ENCODE measurements at regions not wholly inside any gene's neighbourhood (a gene's known extent, or its start where the extent isn't known, plus 50 kb on each side); places are given as distances from the start of the nearest gene placed in this dataset.

- H3K27me3 Mint-ChIP-seq (ENCODE audit: insufficient read depth): peaks cover 5% of the 10 kb centered on the region
- DNase-seq (ENCODE audit: low spot score): no peak
- H3K27ac Mint-ChIP-seq: no peak overlapping the region
- no peaks in the 10 kb centered on the region for H3K4me1 Mint-ChIP-seq (ENCODE audit: low read depth)
- no peak overlapping the region for H3K4me3 Mint-ChIP-seq
- no peaks in the 10 kb centered on the region for H3K36me3 Mint-ChIP-seq (ENCODE audit: low read depth)
- intact Hi-C loops (cut with micrococcal nuclease): no loop called here
- H3K9me3 Mint-ChIP-seq: no peaks in the 10 kb centered on the region
Observed at GRCh38 chr21:35635994-35636393, 424.3 kb downstream of the SETD4 start.

GRCh38 chr21:35635261-35635660 is 425.1 kb downstream of the SETD4 start:
- H3K27me3 Mint-ChIP-seq (ENCODE audit: insufficient read depth): peaks cover 5% of the 10 kb centered on the region
- no peak overlapping the region for H3K4me3 Mint-ChIP-seq
- no peak overlapping the region for H3K27ac Mint-ChIP-seq
- no peaks in the 10 kb centered on the region for H3K36me3 Mint-ChIP-seq (ENCODE audit: low read depth)
- DNase-seq (ENCODE audit: low spot score): no peak
- no peaks in the 10 kb centered on the region for H3K4me1 Mint-ChIP-seq (ENCODE audit: low read depth)
- intact Hi-C loops (cut with micrococcal nuclease): no loop called here
- H3K9me3 Mint-ChIP-seq: no peaks in the 10 kb centered on the region

- no peak for DNase-seq (ENCODE audit: low spot score)
- Mint-ChIP-seq H3K4me1 (ENCODE audit: low read depth) (no peaks in the 10 kb centered on the region), H3K27me3 (ENCODE audit: insufficient read depth) (peaks cover 8% of the 10 kb centered on the region), H3K36me3 (ENCODE audit: low read depth) (no peaks in the 10 kb centered on the region), H3K4me3 (no peak overlapping the region), H3K27ac (no peak overlapping the region), H3K9me3 (no peaks in the 10 kb centered on the region)
- intact Hi-C loops (cut with micrococcal nuclease): no loop called here
Observed at GRCh38 chr21:35633501-35633900, 426.8 kb downstream of the SETD4 start.

- intact Hi-C loops (cut with micrococcal nuclease): no loop called here
- no peak overlapping the region for H3K27ac Mint-ChIP-seq
Observed at GRCh38 chr21:35632711-35633110, 427.6 kb downstream of the SETD4 start.

DNA sequence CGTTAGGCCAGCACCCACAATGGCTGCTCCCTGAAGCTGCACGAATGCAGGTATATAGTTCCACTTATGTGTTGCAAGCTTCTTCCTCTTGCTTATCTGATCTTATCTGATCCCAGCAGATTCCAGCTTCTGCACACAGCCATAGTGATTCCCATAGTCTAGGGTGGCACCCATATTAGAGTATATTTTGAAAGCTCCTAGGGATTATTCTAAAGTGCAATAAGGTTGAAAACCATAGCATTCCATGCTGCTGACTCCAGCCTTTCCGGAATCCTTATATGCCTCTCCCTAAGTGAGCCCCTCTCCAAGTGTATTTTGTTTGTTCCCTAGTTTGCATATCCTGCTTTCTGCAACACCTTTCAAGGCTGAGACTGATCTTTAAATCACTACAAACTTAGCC is 432.0 kb downstream of the SETD4 start:
- intact Hi-C loops (cut with micrococcal nuclease): no loop called here
- H3K27me3 Mint-ChIP-seq (ENCODE audit: insufficient read depth): peaks cover 12% of the 10 kb centered on the region
- no peaks in the 10 kb centered on the region for H3K9me3 Mint-ChIP-seq
- no peaks in the 10 kb centered on the region for H3K36me3 Mint-ChIP-seq (ENCODE audit: low read depth)
- no peak overlapping the region for H3K27ac Mint-ChIP-seq
- no peak for DNase-seq (ENCODE audit: low spot score)
- H3K4me3 Mint-ChIP-seq: no peak overlapping the region
- H3K4me1 Mint-ChIP-seq (ENCODE audit: low read depth): no peaks in the 10 kb centered on the region

More at GRCh38 chr21:35632711-35633110, 427.6 kb downstream of the SETD4 start:
- DNase-seq (ENCODE audit: low spot score): no peak
- Mint-ChIP-seq H3K27me3 (ENCODE audit: insufficient read depth) (peaks cover 8% of the 10 kb centered on the region), H3K4me3 (no peak overlapping the region), H3K36me3 (ENCODE audit: low read depth) (no peaks in the 10 kb centered on the region), H3K4me1 (ENCODE audit: low read depth) (no peaks in the 10 kb centered on the region), H3K9me3 (no peaks in the 10 kb centered on the region)

DNA sequence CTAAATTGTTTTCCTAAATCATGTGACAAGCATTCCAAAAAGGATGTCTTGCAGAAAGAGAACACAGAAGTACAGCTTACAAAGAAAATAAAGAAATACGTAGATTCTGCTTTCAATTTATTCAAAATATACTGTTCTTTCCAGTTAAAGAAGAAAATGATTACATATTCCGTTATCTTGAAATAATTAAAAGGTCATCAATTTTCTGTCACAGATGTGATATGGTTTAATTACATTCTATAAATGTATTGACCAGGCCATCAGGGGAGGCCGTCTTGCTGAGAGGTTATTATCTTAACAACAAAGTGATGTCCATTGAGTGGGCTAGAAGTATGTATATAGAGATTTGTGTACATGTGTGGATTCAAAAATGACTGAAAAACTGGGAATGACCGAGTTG is 432.9 kb downstream of the SETD4 start:
- Mint-ChIP-seq H3K9me3 (no peaks in the 10 kb centered on the region), H3K27me3 (ENCODE audit: insufficient read depth) (peaks cover 12% of the 10 kb centered on the region), H3K4me3 (no peak overlapping the region), H3K36me3 (ENCODE audit: low read depth) (no peaks in the 10 kb centered on the region), H3K4me1 (ENCODE audit: low read depth) (no peaks in the 10 kb centered on the region), H3K27ac (no peak overlapping the region)
- intact Hi-C loops (cut with micrococcal nuclease): no loop called here
- DNase-seq (ENCODE audit: low spot score): no peak

GRCh38 chr21:35625576-35625975 is 434.8 kb downstream of the SETD4 start:
- no peak overlapping the region for H3K4me3 Mint-ChIP-seq
- no peak overlapping the region for H3K27ac Mint-ChIP-seq
- no peaks in the 10 kb centered on the region for H3K9me3 Mint-ChIP-seq
- no peak for DNase-seq (ENCODE audit: low spot score)
- intact Hi-C loops (cut with micrococcal nuclease): no loop called here
- peaks cover 13% of the 10 kb centered on the region for H3K27me3 Mint-ChIP-seq (ENCODE audit: insufficient read depth)
- no peaks in the 10 kb centered on the region for H3K4me1 Mint-ChIP-seq (ENCODE audit: low read depth)
- no peaks in the 10 kb centered on the region for H3K36me3 Mint-ChIP-seq (ENCODE audit: low read depth)

- Mint-ChIP-seq H3K36me3 (ENCODE audit: low read depth) (no peaks in the 10 kb centered on the region), H3K27me3 (ENCODE audit: insufficient read depth) (peaks cover 13% of the 10 kb centered on the region), H3K27ac (no peak overlapping the region), H3K9me3 (no peaks in the 10 kb centered on the region), H3K4me1 (ENCODE audit: low read depth) (no peaks in the 10 kb centered on the region), H3K4me3 (no peak overlapping the region)
- DNase-seq (ENCODE audit: low spot score): no peak
- intact Hi-C loops (cut with micrococcal nuclease): no loop called here
Observed at GRCh38 chr21:35624901-35625300, 435.4 kb downstream of the SETD4 start.

- no peak overlapping the region for H3K4me3 Mint-ChIP-seq
- intact Hi-C loops (cut with micrococcal nuclease): no loop called here
- H3K36me3 Mint-ChIP-seq (ENCODE audit: low read depth): no peaks in the 10 kb centered on the region
- no peaks in the 10 kb centered on the region for H3K9me3 Mint-ChIP-seq
- peaks cover 10% of the 10 kb centered on the region for H3K27me3 Mint-ChIP-seq (ENCODE audit: insufficient read depth)
- no peak for DNase-seq (ENCODE audit: low spot score)
- H3K27ac Mint-ChIP-seq: no peak overlapping the region
- peaks cover 7% of the 10 kb centered on the region for H3K4me1 Mint-ChIP-seq (ENCODE audit: low read depth)
Observed at GRCh38 chr21:35622612-35623011, 437.7 kb downstream of the SETD4 start.

- H3K27me3 Mint-ChIP-seq (ENCODE audit: insufficient read depth): peaks cover 10% of the 10 kb centered on the region
Observed at GRCh38 chr21:35619184-35619583, 441.1 kb downstream of the SETD4 start.

GRCh38 chr21:35617491-35617890 is 442.8 kb downstream of the SETD4 start:
- no peak for DNase-seq (ENCODE audit: low spot score)
- H3K9me3 Mint-ChIP-seq: no peaks in the 10 kb centered on the region
- no peak overlapping the region for H3K4me3 Mint-ChIP-seq
- no peaks in the 10 kb centered on the region for H3K36me3 Mint-ChIP-seq (ENCODE audit: low read depth)
- no peak overlapping the region for H3K27ac Mint-ChIP-seq
- peaks cover 4% of the 10 kb centered on the region for H3K27me3 Mint-ChIP-seq (ENCODE audit: insufficient read depth)
- intact Hi-C loops (cut with micrococcal nuclease): loop anchor here (2.0 to 10.0 kb wide), 3 partner anchors 183 to 623 kb away; no protein-coding TSS in a partner anchor
- H3K4me1 Mint-ChIP-seq (ENCODE audit: low read depth): peaks cover 7% of the 10 kb centered on the region

More at GRCh38 chr21:35619184-35619583, 441.1 kb downstream of the SETD4 start:
- H3K36me3 Mint-ChIP-seq (ENCODE audit: low read depth): no peaks in the 10 kb centered on the region
- H3K9me3 Mint-ChIP-seq: no peaks in the 10 kb centered on the region
- DNase-seq (ENCODE audit: low spot score): no peak
- peaks cover 7% of the 10 kb centered on the region for H3K4me1 Mint-ChIP-seq (ENCODE audit: low read depth)
- H3K27ac Mint-ChIP-seq: no peak overlapping the region
- intact Hi-C loops (cut with micrococcal nuclease): loop anchor here (10.0 kb wide), 2 partner anchors 184 to 624 kb away; no protein-coding TSS in a partner anchor
- H3K4me3 Mint-ChIP-seq: no peak overlapping the region

GRCh38 chr21:35616090-35616489 is 444.2 kb downstream of the SETD4 start:
- intact Hi-C loops (cut with micrococcal nuclease): loop anchor here (2.0 to 10.0 kb wide), 3 partner anchors 181 to 621 kb away; no protein-coding TSS in a partner anchor
- Mint-ChIP-seq H3K27ac (no peak overlapping the region), H3K27me3 (ENCODE audit: insufficient read depth) (peaks cover 4% of the 10 kb centered on the region), H3K36me3 (ENCODE audit: low read depth) (no peaks in the 10 kb centered on the region), H3K4me3 (no peak overlapping the region), H3K9me3 (no peaks in the 10 kb centered on the region), H3K4me1 (ENCODE audit: low read depth) (peaks cover 7% of the 10 kb centered on the region)
- no peak for DNase-seq (ENCODE audit: low spot score)

GRCh38 chr21:35615325-35615724 is 445.0 kb downstream of the SETD4 start:
- no peak overlapping the region for H3K27ac Mint-ChIP-seq
- H3K27me3 Mint-ChIP-seq (ENCODE audit: insufficient read depth): peaks cover 4% of the 10 kb centered on the region
- intact Hi-C loops (cut with micrococcal nuclease): loop anchor here (10.0 kb wide), 2 partner anchors 181 to 621 kb away; no protein-coding TSS in a partner anchor

GRCh38 chr21:35614396-35614921 is 445.9 kb downstream of the SETD4 start:
- Mint-ChIP-seq H3K27ac (no peak overlapping the region), H3K4me1 (ENCODE audit: low read depth) (peaks cover 7% of the 10 kb centered on the region), H3K36me3 (ENCODE audit: low read depth) (no peaks in the 10 kb centered on the region), H3K27me3 (ENCODE audit: insufficient read depth) (peaks cover 4% of the 10 kb centered on the region), H3K9me3 (no peaks in the 10 kb centered on the region), H3K4me3 (no peak overlapping the region)
- no peak for DNase-seq (ENCODE audit: low spot score)
- intact Hi-C loops (cut with micrococcal nuclease): loop anchor here (10.0 kb wide), 2 partner anchors 180 to 620 kb away; no protein-coding TSS in a partner anchor

More at GRCh38 chr21:35615325-35615724, 445.0 kb downstream of the SETD4 start:
- H3K9me3 Mint-ChIP-seq: no peaks in the 10 kb centered on the region
- DNase-seq (ENCODE audit: low spot score): no peak
- H3K36me3 Mint-ChIP-seq (ENCODE audit: low read depth): no peaks in the 10 kb centered on the region
- no peak overlapping the region for H3K4me3 Mint-ChIP-seq
- peaks cover 7% of the 10 kb centered on the region for H3K4me1 Mint-ChIP-seq (ENCODE audit: low read depth)
